ENCODE measurements at regions not wholly inside any gene's neighbourhood (a gene's known extent, or its start where the extent isn't known, plus 50 kb on each side); places are given as distances from the start of the nearest gene placed in this dataset.

DNA sequence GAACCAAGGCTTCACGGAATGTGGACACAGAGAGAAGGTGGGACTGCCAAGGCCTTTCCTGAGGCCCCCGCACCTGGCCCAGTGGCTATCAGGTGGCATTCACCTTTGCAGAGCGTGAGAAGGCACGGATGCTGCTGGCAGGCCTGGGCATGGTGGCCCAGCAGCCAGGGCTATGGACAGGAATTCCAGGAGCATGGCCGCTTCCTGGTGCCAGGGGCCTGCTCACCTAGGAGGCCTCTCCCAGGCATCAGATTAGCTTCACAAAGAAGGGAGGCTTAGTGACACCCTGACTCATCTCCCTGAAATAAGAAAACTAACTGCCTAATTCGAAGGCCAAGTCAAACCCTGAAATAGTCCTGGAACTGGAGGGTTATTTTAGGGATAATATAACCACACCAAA, 155.8 kb downstream of the TEX29 start:
- DNase-seq (ENCODE audit: low spot score) = no peak

DNA sequence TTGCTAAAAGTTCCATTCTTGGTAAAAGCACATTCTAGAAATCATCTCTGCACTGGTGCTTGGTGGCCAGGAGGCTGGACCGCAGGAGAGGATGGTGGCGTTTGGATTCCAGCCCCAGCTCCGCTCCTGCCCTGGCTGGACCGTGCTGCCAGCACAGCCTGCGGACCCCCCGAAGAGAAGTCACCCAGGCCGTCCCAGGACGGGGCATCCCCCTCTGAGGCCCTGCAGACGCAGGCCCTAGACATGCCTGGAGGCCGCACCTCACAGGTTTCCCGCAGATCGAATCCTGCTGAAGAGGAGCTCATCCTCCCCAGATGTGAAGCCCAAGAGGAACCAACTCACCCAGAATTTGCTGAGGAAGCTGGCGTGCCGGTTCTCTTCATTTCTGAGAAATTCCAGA, 159.0 kb downstream of the TEX29 start:
- no peak for DNase-seq (ENCODE audit: low spot score)

GRCh38 chr13:111480503-111480902, 160.1 kb downstream of the TEX29 start:
- no peak for DNase-seq (ENCODE audit: low spot score)

DNA sequence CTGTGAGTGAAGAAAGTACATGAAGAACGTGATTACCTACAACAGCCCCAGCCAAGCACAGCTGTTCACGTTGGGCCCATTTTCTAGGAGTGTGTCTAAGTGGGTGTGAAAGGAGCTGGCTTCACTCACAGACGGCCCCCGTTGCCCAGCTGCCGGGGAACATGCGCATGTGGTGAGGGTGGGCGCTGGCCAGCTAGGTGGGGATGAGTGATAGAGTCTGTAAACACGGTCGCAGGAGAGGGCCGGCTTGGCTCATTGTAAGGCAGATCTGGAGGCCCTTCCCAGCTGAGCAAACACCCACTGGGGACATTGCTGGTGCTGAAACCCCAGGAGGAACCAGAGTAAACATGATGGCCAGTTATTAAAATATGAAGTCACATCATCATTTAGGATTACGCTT, 160.5 kb downstream of the TEX29 start:
- DNase-seq (ENCODE audit: low spot score) = no peak

DNA sequence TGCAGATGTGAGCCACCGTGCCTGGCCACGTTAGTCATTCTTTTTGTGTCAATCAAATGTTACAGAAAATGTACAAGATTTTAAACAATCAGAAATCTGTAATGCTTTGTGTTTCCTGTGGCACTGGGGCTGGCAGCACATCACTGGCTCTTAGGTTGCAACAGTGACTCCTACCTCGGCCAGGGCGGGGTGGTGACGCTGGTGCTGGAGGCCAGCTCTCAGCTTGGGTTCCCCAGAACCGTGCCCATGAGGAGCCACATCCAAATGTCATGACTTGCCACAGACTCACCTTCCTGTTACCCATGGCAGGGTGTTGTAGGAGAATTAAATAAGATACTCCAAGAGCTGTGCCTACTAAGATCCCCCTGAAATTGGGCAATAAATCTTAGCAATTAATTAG, 161.7 kb downstream of the TEX29 start:
- DNase-seq (ENCODE audit: low spot score) = no peak

GRCh38 chr13:111482806-111483620, 162.6 kb downstream of the TEX29 start:
- no peak for DNase-seq (ENCODE audit: low spot score)

DNA sequence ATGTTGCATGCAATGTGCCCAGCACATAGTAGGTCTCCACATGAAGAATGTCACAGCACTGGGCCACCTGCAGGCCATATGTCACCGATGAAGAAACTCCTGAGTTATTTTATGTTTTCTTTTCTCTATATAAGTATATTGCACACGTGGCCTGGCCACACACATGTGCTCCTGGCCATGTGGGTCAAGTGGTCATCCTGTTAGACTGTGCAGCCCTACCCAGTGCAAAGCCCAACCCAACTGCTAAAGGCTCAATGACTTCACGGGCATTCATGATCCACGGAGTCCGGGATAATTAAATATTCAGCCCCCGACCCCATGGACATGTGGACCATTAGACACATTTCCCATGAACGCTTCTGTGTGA, 163.2 kb downstream of the TEX29 start:
- DNase-seq (ENCODE audit: low spot score) = no peak

- no peak for DNase-seq (ENCODE audit: low spot score)
Measured at GRCh38 chr13:111484141-111484925, 163.9 kb downstream of the TEX29 start.

DNA sequence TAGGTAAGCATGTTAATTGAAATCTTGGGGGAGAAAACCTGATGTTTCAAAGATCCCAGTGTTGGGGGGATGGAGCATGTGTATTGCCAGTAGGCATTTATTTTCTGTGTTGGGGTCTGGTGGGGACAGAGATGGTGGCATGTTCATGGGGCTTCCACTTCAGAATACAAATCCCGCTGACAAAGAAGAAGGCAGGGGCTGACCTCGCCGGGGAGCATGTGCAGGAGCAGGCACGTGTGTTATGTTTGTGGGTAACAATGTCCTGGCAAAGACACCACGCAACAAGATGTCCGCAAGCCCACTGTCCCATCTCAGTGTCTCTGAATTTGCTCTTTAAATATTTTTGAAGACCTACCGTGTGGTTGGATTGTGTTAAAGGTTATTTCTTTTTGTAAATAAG, 164.5 kb downstream of the TEX29 start:
- no peak for DNase-seq (ENCODE audit: low spot score)

- no peak for DNase-seq (ENCODE audit: low spot score)
Measured at GRCh38 chr13:111485491-111486250, 165.2 kb downstream of the TEX29 start.

DNA sequence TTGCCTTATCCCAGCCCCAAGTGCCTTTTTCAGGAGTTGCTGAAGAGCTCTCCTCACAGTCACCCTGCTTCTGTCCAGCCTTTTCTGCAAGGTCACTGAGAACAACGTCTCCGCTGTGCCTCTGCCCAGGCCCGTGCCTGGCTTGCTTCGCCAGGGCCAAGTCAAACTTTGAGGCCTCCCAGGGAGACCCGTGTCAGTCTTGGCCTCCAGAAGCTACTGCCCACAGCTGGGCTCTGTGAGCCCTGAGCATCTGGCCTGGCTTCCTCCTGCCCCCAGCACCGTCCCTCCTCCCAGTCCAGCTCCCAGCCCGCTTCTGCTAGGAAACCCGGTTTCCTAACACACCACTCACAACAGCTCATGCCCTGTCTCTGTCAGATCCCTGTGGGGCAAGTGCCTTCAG, 165.9 kb downstream of the TEX29 start:
- no peak for DNase-seq (ENCODE audit: low spot score)

DNA sequence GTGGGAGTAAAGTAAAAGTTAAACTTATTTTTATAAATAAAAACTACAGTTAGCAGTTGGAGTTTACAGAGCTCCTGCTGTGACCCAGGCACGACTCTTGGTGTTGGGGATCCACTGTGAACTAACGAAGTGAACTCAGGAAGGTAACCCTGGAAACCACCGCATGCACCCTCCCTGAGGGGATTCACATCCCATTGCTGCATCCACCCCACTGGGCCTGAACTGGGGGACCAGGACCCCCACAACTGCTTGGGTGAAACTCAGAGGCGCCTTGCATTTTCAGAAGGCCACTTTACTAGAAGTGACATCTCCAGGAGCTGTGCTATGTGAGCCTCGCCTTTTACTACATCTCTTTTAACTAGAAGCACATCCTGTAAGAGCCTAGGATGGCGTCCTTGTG, 166.4 kb downstream of the TEX29 start:
- DNase-seq (ENCODE audit: low spot score) = no peak

DNA sequence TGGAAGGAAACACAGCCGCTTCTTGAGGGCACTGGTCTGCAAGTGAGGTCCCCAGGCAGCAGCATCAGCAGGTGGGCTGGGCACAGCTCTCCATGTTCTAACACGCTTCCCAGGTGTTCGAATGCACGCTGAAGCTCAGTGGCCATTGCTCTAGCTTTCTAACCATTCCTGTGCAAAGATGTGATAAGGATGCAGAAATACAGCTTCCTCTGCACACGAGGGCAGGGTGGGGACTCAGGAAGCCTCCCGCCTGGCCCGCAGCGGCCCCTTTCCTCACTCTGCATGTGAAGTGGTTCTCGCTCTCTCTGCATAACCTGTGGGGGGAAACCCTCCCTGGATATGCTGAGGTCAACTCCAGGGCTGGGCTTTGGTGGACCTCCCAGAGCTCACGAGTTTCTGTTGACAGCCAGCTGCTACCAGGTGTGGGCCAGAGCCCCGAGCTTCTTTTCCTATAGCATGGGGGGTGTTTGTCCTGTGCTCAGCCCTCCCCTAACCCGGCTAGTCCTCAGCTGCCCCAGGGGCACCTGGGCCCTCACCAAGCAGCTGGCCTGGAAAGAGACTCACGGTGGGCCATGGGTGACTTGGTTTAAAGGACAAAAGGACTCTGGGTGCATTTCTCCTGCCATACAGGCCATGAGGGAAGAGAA, 168.2 kb downstream of the TEX29 start:
- no peak for DNase-seq (ENCODE audit: low spot score)

DNA sequence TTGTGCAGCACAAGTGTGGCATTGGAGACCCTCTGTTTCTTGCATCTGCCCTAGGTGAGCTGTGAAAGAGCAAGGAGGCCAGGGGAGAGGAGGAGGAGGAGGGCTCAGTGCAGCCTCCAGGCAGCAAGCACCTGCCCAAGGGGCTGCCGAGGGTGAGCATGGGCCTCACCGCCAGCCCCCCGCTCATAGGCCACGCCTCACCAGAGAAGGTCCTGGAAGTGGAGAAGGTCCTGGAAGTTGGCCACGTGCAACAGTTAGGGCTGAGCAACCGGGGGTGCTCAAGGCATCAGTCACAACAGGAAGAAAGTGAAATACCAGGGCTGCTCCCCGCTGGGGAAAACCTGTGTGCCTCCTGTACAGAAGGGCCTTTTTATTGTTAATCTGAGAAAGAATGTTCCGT, 168.9 kb downstream of the TEX29 start:
- no peak for DNase-seq (ENCODE audit: low spot score)

DNA sequence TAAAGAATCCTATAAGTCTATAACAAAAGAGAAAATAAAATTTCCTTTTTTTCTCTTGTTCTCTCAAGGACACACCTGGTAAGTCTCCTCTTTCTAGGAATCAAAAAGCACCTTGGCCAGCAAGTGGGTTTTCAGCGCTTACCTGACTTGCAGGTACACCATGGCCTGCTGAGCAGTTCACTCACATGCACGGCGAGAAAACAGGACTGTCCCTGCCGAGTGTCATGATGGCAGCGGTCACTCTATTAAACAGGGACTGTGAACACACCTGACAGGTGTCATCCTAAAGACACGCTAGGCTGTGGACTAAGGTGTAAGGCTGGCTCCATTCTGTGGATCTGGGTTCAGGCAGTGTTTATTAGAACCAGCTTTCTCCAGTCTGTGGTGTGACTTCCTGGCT, 170.2 kb downstream of the TEX29 start:
- DNase-seq (ENCODE audit: low spot score) = no peak

DNA sequence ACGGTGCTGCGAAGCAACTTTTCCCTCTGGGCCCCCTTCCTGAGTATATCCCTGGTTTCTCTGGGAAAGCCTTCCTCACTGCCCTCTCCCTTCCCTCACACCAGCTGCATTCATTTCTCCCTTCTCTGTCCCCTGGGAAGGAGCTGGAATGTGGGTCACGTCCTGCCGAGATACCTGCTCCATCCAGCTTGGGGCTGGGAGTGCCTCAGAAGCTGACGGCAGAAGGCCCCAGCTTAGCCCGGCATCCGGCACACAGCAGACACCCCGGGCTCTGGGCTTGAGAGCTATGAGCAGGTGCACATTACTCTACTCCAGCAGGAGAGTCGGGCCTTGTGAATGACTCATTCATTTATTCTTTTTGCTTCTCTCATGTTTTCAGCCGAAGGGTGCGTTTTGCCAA, 170.6 kb downstream of the TEX29 start:
- no peak for DNase-seq (ENCODE audit: low spot score)

- no peak for DNase-seq (ENCODE audit: low spot score)
Measured at GRCh38 chr13:111491659-111492058, 171.2 kb downstream of the TEX29 start.

- no peak for DNase-seq (ENCODE audit: low spot score)
Measured at GRCh38 chr13:111492341-111492950, 172.0 kb downstream of the TEX29 start.

- no peak for DNase-seq (ENCODE audit: low spot score)
Measured at GRCh38 chr13:111492958-111493357, 172.5 kb downstream of the TEX29 start.

DNA sequence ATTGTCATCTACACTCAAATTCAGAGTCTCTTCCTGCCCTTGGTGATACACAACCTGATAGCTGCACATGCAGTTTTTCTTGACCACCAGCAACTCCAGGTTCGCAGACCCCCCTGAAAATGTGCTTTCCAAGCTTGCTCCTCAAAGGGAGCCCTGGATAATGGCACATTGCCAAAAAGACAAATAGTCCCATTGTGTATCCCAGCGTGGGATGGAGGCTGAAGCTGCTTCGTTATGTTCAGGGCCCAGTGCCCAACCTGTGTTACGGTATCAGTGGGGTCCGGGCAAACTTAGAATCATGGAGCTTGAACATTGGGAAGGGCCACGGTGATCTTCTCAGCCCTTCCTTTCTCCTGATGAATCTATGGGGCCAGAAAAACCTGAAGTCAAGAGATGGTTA, 173.0 kb downstream of the TEX29 start:
- no peak for DNase-seq (ENCODE audit: low spot score)

DNA sequence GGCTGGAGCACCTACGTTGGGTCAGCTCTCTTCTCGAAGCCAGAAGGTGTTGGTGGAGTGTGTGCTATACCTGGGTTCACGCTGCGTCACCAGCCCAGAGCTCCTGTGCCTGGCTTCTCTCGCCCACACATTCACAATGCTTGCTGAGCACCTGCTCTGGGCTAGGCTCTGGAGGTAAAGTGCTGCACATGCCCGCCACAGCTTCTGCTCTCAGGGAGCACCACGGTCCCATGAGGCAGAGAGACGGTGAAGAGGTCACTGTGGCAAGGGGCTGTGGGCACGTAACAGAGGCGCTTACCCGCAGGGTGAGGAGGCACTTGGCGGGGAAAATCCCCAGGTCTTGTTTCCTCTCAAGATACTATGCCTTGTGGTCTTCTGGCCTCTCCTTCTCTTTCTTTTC, 174.2 kb downstream of the TEX29 start:
- no peak for DNase-seq (ENCODE audit: low spot score)
